SU-DHL-6 (cell line): ENCODE measurements at regions not wholly inside any gene's neighbourhood (a gene's known extent, or its start where the extent isn't known, plus 50 kb on each side); places are given as distances from the start of the nearest gene placed in this dataset.

ENCODE experiments used
- H2AFZ ChIP-seq: fragments of 200-600 bp; sonication (generic); 2 replicates; pipeline ENCODE4 v1.6.1; 2014; ENCODE audit warnings: low read depth, mild to moderate bottlenecking, moderate library complexity, mixed read lengths, antibody characterized with exemption, low read length; ENCODE audit not compliant: severe bottlenecking
- H3F3A ChIP-seq: fragments of 200-600 bp; shearing (Covaris generic); 2 replicates; pipeline ENCODE4 v1.6.0; 2016; ENCODE audit warnings: antibody characterized with exemption, mild to moderate bottlenecking; ENCODE audit not compliant: insufficient read depth
- H3K27ac ChIP-seq: fragments of 200-600 bp; sonication (generic); 2 replicates; pipeline ENCODE4 v1.5.1; 2016; ENCODE audit warnings: low read depth, mild to moderate bottlenecking, low read length, moderate library complexity, mixed read lengths
- H3K27me3 ChIP-seq: fragments of 200-600 bp; sonication (generic), shearing (Covaris generic); 2 replicates; pipeline ENCODE4 v1.6.0; 2014; ENCODE audit warnings: mild to moderate bottlenecking, low read length
- H3K36me3 ChIP-seq: fragments of 200-600 bp; sonication (generic); 2 replicates; pipeline ENCODE4 v1.6.1; 2014; ENCODE audit warnings: mild to moderate bottlenecking, low read length, mixed read lengths
- H3K4me2 ChIP-seq: fragments of 300-600, 200-600 bp; shearing (Covaris generic), sonication (generic); 2 replicates; pipeline ENCODE4 v1.6.0; 2014; ENCODE audit warnings: low read length, low read depth, mild to moderate bottlenecking; ENCODE audit not compliant: poor library complexity, severe bottlenecking
- H3K4me3 ChIP-seq: fragments of 200-600 bp; sonication (generic); 2 replicates; pipeline ENCODE4 v1.5.1; 2014; ENCODE audit warnings: antibody characterized with exemption, low read length, mild to moderate bottlenecking, mixed read lengths; ENCODE audit not compliant: insufficient read depth, poor library complexity, severe bottlenecking
- H3K79me2 ChIP-seq: fragments of 200-600 bp; sonication (generic); 2 replicates; pipeline ENCODE4 v1.6.1; 2014; ENCODE audit warnings: mild to moderate bottlenecking, low read length, moderate library complexity; ENCODE audit not compliant: insufficient read depth
- H3K9ac ChIP-seq: fragments of 200-600 bp; sonication (generic); 2 replicates; pipeline ENCODE4 v1.7.0; 2014; ENCODE audit warnings: mild to moderate bottlenecking, low read length
- H3K9me2 ChIP-seq: fragments of 200-600 bp; sonication (generic); replicated peaks from 2 replicates; pipeline ENCODE4 v1.6.1; 2014; ENCODE audit warnings: low read length; ENCODE audit not compliant: insufficient read depth
- H3K9me3 ChIP-seq: fragments of 200-600 bp; sonication (generic); 2 replicates; pipeline ENCODE4 v1.6.1; 2014; ENCODE audit warnings: low read length, mixed read lengths; ENCODE audit not compliant: insufficient read depth
- H4K20me1 ChIP-seq: fragments of 200-600 bp; sonication (generic); 2 replicates; pipeline ENCODE4 v1.6.1; 2014; ENCODE audit warnings: low read depth, mild to moderate bottlenecking, antibody characterized with exemption, low read length, moderate library complexity, mixed read lengths
- CTCF ChIP-seq: fragments of 200-600 bp; sonication (generic); IDR thresholded peaks from one replicate; pipeline ENCODE4 v1.5.1; 2017; ENCODE audit warnings: antibody characterized with exemption, mild to moderate bottlenecking, low read length, moderate library complexity; ENCODE audit not compliant: insufficient read depth, poor library complexity, severe bottlenecking
- EZH2phosphoT487 ChIP-seq: fragments of 200-600 bp; sonication (generic), shearing (Covaris generic); conservative IDR thresholded peaks from 2 replicates; pipeline ENCODE4 v1.6.1; 2018; ENCODE audit warnings: mild to moderate bottlenecking, antibody characterized with exemption, low read length, moderate library complexity, mixed read lengths

GRCh38 chr2:216257089-216257488 is 115.2 kb downstream of the MARCHF4 start:
- H3K27me3 ChIP-seq = no peaks in the 10 kb centered on the region
- H3K4me2 ChIP-seq = no peak overlapping the region
- no peaks in the 10 kb centered on the region for H4K20me1 ChIP-seq
- H3K27ac ChIP-seq = no peak overlapping the region
- H3K9ac ChIP-seq = no peak overlapping the region
- H2AFZ ChIP-seq = no peak overlapping the region
- no peak overlapping the region for H3K4me3 ChIP-seq
- H3K36me3 ChIP-seq = no peaks in the 10 kb centered on the region
- H3K79me2 ChIP-seq = no peaks in the 10 kb centered on the region
- TF ChIP-seq CTCF (no peak), EZH2phosphoT487 (no peak)
- no peaks in the 10 kb centered on the region for H3K9me2 ChIP-seq
- no peaks in the 10 kb centered on the region for H3F3A ChIP-seq
- no peaks in the 10 kb centered on the region for H3K9me3 ChIP-seq
